ENCODE measurements at regions not wholly inside any gene's neighbourhood (a gene's known extent, or its start where the extent isn't known, plus 50 kb on each side); places are given as distances from the start of the nearest gene placed in this dataset.

GRCh38 chr3:87555290-87555689 lies 278.9 kb upstream of the POU1F1 start:
- H3K9ac ChIP-seq (ENCODE audit: insufficient read depth in 1 of 2, low read depth in 2 of 2, low read length in 2 of 2), result no peak overlapping the region
- no peaks in the 10 kb centered on the region for H3K79me2 ChIP-seq (ENCODE audit: control insufficient read depth, insufficient read depth, low read length)
- in situ Hi-C loops (cut with MboI) (no loop called here), intact Hi-C loops (cut with micrococcal nuclease) (loop anchor here (10.0 kb wide), 1 partner anchor 240 kb away; the partner anchor contains the start of gene HTR1F)
- BruUV-seq (replicated peaks), result no TSS peak
- 0% methylated on average over 1 of the region's 1 CpG for WGBS (ENCODE audit: insufficient coverage, low coverage, missing lambda C conversion rate)
- H3K36me3 ChIP-seq (ENCODE audit: control insufficient read depth, insufficient read depth, low read length), result no peaks in the 10 kb centered on the region
- H4K20me1 ChIP-seq (replicated peaks; ENCODE audit: control insufficient read depth, insufficient read depth, low read length), result no peaks in the 10 kb centered on the region
- H3K9me3 ChIP-seq (replicated peaks; ENCODE audit: control insufficient read depth, insufficient read depth, low read depth, low read length), result no peaks in the 10 kb centered on the region
- FAIRE-seq, result no peak
- H3K27me3 ChIP-seq (ENCODE audit: control insufficient read depth in 2 of 2, insufficient read depth in 2 of 2, low read length in 2 of 2), result no peaks in the 10 kb centered on the region
- H3K27ac ChIP-seq (ENCODE audit: extremely low read depth, low read depth, low read length), result no peak overlapping the region
- CTCF ChIA-PET (ENCODE audit: low intra/inter-chr PET ratio), result no interaction called here
- TF ChIP-seq ZNF512 (tag; IDR thresholded peaks at IDR 0.05) (no peak), ZNF584 (CRISPR knock-in tag; IDR thresholded peaks at IDR 0.05; ENCODE audit: low read depth) (no peak), ZNF586 (CRISPR knock-in tag; conservative IDR thresholded peaks at IDR 0.05) (no peak), HMG20B (CRISPR knock-in tag; IDR thresholded peaks at IDR 0.05) (no peak), MYBL2 (IDR thresholded peaks at IDR 0.05; ENCODE audit: low read depth) (no peak), MYBL2 (CRISPR knock-in tag; IDR thresholded peaks at IDR 0.05; ENCODE audit: borderline replicate concordance) (no peak), ADNP (tag; IDR thresholded peaks at IDR 0.05) (no peak), ZBTB9 (CRISPR knock-in tag; IDR thresholded peaks at IDR 0.05) (no peak), NR4A1 (CRISPR knock-in tag; IDR thresholded peaks at IDR 0.05) (no peak), NR4A1 (tag; IDR thresholded peaks at IDR 0.05) (no peak), MCM3 (IDR thresholded peaks at IDR 0.05) (no peak), CREM (IDR thresholded peaks at IDR 0.05; ENCODE audit: low read depth) (no peak), PHF20 (IDR thresholded peaks at IDR 0.05; ENCODE audit: partially characterized antibody) (no peak), E2F6 (IDR thresholded peaks at IDR 0.05; ENCODE audit: borderline replicate concordance in 1 of 2, extremely low read depth in 1 of 2, insufficient read depth in 1 of 2, insufficient read length in 1 of 2, low read depth in 1 of 2, low read length in 1 of 2, poor library complexity in 1 of 2, severe bottlenecking in 1 of 2) (no peak), SIN3A (IDR thresholded peaks at IDR 0.05; ENCODE audit: borderline replicate concordance in 2 of 2, control insufficient read depth in 1 of 2, low read depth in 2 of 2, low read length in 2 of 2) (no peak), MEIS2 (IDR thresholded peaks at IDR 0.05; ENCODE audit: partially characterized antibody) (no peak), XRCC4 (IDR thresholded peaks at IDR 0.05; ENCODE audit: extremely low read depth, insufficient read depth, insufficient read length) (no peak)
- no peaks in the 10 kb centered on the region for H3K4me1 ChIP-seq (replicated peaks in 1 of 2; ENCODE audit: control insufficient read depth in 2 of 2, insufficient read depth in 2 of 2, low read length in 2 of 2)
- H2AFZ ChIP-seq (ENCODE audit: low read depth, low read length), result no peak overlapping the region
- ATAC-seq, result no peak
- no peak overlapping the region for H3K4me2 ChIP-seq (ENCODE audit: insufficient read depth, low read length)
- no peak for DNase-seq (ENCODE audit: extremely low read depth in 1 of 4, low spot score in 3 of 4)
- no peaks in the 10 kb centered on the region for H3K9me1 ChIP-seq (ENCODE audit: control insufficient read depth, insufficient read depth, low read length)
- POLR2A ChIA-PET, result no interaction called here
- H3K4me3 ChIP-seq, result no peak overlapping the region
